ENCODE measurements at regions not wholly inside any gene's neighbourhood (a gene's known extent, or its start where the extent isn't known, plus 50 kb on each side); places are given as distances from the start of the nearest gene placed in this dataset.
"Not testable (repeated sequence)": the region's sequence is repeated elsewhere in the genome, so short reads cannot be mapped to it uniquely, and the experiment has no call there.

- DNase-seq (ENCODE audit: low read depth): not testable (repeated sequence)
Measured at GRCh38 chr10:95137990-95138625, 55.9 kb upstream of the ACSM6 start.

- no peak for DNase-seq (ENCODE audit: low read depth)
Measured at GRCh38 chr10:95134490-95134889, 59.5 kb upstream of the ACSM6 start.

GRCh38 chr10:95133997-95134396 is 60.0 kb upstream of the ACSM6 start:
- peak; percentile 13 for DNase-seq (ENCODE audit: low read depth)

GRCh38 chr10:95133016-95133752 is 60.9 kb upstream of the ACSM6 start:
- peak; percentile 85 for DNase-seq (ENCODE audit: low read depth)

GRCh38 chr10:95130429-95130828 is 61.1 kb upstream of the CYP2C8 start:
- not testable (repeated sequence) for DNase-seq (ENCODE audit: low read depth)

GRCh38 chr10:95125582-95125981 is 56.3 kb upstream of the CYP2C8 start:
- DNase-seq (ENCODE audit: low read depth): no peak

- DNase-seq (ENCODE audit: low read depth): no peak
Measured at GRCh38 chr10:95122736-95123135, 53.4 kb upstream of the CYP2C8 start.

- DNase-seq (ENCODE audit: low read depth): no peak
Measured at GRCh38 chr10:95121904-95122303, 52.6 kb upstream of the CYP2C8 start.

Data from ELR (cell line).